CD4-positive, alpha-beta T cell treated with Interferon alpha-2 for 1 hour (primary cell): ENCODE measurements at regions not wholly inside any gene's neighbourhood (a gene's known extent, or its start where the extent isn't known, plus 50 kb on each side); places are given as distances from the start of the nearest gene placed in this dataset.
A peak's percentile ranks its signal among the peaks of the same experiment; 100 is the strongest.

Experiments used
- DNase-seq, 2 donors: peaks; one replicate each; pipeline ENCODE4 v3.0.0-alpha.2; 2020 to 2022

DNA sequence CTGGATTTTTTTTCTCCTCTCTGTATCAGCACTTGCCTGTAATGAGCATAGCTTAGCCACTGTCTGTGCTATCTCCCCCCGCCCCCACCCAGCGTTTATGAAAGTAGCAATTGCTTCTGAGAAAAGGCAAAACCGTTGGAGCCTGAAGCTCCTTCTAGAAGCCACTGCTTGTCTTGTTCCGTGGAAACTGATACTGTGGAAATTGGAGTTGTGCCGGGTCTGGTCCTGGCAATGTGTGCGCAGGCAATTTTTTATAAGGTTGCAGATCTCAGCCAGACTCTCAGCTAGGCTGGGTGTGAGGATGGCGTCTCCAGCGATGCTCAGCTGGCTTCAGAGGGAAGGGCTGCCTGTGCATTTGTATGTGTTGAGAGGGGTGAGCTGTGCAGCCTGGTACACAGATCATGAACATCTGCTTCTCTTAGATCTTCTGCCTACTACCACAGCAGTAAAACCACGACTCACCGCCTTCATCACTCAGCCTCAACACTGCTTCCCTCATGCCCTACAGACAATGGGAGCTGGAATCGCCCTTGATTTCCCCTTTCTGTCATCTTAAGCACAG, 72.4 kb upstream of the GTSF1L start:
- DNase-seq: no peak

DNA sequence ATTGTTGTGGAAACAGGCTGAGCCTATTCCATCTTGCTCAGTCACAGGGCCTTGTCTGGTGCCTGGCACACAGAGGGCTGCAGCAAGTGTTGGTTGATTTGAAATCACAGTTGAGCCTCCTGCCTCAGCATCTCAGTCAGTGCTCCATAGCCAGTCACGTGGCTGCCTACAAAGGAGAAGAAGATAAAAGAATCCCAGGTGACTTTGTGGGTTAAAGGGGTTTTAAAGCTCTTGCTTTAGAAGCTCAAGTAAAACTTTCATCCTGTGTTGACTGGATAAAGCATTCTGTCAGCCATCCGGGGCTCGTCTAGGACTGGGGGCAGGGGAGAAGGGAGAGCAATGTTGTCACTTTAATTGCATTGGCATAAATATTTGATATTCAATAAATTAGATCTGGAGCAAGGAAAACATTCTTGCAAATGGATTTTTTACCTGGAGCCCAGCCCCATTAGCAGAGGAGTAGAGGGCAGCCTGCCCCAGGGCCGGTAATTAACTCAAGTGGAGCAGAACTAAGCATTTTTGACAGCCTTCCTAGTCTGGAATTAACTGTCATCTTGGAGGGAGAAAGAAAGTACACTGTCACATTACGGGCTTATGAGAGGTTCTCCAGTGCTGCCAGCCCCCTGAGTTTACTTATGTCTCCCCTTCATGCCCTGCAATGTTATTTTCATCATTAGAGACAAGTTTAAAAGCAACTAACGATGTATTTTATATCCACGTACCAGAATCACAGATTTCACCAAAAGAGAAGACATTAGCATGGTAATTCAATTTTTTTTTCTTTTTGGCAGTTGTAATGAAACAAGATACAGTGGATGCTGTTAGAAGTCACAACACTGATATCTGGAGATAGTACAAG, 71.7 kb upstream of the GTSF1L start:
- DNase-seq: no peak

DNA sequence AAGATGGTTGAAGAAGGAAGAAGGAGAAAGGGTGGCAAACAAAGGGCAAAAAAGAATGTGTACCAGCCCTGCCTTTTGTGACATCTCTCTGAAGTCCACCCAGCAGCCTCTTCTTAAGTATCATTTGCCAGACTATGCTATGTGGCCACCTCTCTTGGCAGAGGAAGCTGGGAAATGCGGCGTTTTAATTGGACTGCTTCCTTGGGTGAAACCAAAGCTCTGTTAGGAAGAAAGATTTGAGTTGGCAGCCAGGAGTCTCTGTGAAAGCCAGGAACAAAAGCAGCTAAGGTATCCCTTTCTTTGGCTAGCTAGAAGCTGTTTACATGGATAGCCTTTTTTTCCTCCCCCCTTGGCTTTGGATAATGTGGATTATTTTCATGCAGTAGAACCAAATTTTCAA, 67.5 kb upstream of the GTSF1L start:
- DNase-seq: no peak

DNA sequence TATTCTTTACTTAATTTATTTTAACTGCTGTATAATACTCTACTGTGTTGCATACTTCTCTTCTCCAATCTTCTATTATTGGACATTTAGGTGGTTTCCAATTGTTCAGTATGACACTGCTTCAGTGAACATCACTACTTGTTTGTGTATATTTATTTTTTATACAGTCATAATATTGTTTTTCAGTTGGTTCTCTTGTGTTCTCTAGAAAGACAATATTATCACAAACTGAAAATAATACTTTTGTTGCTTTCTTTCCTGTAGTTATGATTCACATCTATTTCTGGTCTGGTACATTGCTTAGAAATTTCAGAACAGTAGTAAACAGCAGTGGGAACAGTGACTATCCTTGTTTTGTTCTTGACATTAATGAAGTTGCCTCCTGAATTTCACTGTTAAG, 62.8 kb upstream of the GTSF1L start:
- no peak for DNase-seq

DNA sequence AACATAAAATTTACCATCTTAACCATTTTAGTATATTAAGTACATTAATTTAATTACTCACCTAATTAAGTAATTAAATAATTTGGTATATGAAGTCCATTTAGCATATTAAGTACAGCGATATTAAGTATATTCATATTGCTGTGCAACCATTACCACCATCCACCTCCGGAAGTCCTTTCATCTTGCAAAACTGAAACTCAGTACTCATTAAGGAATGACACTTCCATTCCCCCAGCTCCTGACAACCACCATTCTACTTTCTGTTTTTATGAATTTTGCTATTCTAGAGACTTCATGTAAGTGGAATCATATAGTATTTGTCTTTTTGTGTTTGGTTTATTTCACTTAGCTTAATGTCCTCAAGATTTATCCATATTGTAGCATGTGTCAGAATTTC, 61.1 kb upstream of the GTSF1L start:
- peak in 1 of 2 donors; percentile 5 for DNase-seq

DNA sequence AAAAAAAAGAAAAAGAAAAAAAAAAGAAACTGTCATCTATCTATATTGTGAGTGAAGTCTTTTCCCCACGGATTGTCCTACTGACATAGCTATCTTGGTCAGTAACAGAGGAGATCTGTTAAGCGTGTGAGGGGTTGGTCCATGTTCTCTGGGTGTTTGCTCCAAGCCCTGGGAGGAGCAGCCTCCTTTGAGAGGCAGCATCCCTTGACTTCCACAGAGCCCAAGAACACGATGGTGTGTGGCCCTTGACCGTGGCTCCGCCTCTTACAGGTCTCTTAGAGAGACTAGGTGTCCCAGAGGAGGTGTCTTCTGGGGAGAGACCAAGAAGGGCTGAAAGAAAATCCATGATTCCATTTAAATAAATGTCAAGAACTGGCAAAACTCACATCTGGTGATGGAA, 60.1 kb upstream of the GTSF1L start:
- no peak for DNase-seq

DNA sequence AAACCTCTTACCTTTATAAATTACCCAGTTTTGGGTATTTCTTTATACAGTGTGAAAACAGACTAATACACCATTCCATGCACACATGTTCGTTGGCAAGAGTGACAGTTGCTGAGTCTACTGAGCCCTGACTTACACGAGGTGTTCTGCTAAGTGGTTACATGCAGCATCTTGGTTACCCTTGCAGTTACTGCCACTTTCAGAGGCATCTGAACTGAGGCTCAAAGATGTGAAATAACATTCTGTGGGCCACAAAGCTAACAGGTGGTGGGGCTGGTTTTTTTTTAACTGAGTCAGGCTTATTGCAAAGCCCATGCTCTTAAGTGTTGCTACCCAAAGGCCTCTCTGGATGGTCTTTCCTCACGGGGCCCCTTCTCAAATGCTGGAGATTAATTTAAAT, 54.4 kb upstream of the GTSF1L start:
- DNase-seq: no peak

DNA sequence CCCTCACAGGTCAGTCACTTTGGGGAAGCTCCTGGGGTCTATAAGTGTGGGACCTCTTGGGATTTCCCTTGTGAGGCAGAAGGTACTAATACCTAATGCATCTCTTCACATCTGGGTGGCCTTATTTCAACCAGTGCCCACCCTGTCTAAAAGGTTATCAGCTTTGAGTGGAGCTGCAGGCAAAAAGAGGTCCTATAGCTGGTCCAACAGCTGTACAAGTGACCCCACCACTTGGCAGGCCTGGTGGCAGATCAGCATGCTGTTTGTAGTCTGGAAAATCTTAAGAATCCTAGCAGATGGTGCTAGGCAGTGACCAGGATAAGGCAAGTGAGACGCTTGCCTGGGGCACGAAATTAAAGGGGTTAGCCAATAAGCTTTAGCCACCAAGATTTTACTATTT, 51.6 kb upstream of the GTSF1L start:
- DNase-seq: no peak

DNA sequence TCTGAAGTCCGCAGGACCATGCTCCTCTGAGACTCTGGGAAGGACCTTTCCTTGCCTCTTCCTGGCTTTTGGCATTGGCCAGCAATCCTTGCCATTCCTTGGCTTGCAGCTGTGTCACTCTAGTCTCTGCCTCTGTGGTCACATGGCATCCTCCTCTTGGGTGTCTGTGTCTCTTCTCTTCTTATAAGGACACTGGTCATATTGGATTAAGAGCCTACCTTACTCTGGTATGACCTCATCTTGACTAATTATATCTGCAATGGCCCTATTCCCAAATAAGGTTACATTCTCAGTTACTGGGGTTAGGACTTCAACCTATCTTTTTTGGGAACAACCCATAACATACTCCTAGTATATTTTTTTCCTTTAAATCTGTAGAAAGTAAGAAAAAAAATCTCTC, 49.9 kb upstream of the GTSF1L start:
- no peak for DNase-seq
